GM12878 (cell line): ENCODE measurements at regions not wholly inside any gene's neighbourhood (a gene's known extent, or its start where the extent isn't known, plus 50 kb on each side); places are given as distances from the start of the nearest gene placed in this dataset.

Source experiments
- CHD4 ChIP-seq: fragments of 200-600 bp; sonication (generic); IDR thresholded peaks from 2 replicates; pipeline ENCODE4 v1.6.1; 2016; ENCODE audit warnings: mild to moderate bottlenecking
- DPF2 ChIP-seq: fragments of 450-650 bp; IDR thresholded peaks from 2 replicates; pipeline ENCODE4 v1.6.1; 2017; ENCODE audit warnings: mild to moderate bottlenecking
- EZH2 ChIP-seq: IDR thresholded peaks from 2 replicates; pipeline ENCODE4 v1.6.1; 2012; ENCODE audit warnings: low read depth, mild to moderate bottlenecking, control low read depth, inconsistent platforms, low read length, borderline replicate concordance; ENCODE audit not compliant: control insufficient read depth
- HSF1 ChIP-seq: fragments of 150-350 bp; IDR thresholded peaks from 2 replicates; pipeline ENCODE4 v1.6.1; 2014; ENCODE audit warnings: mild to moderate bottlenecking, low read depth, low read length
- IKZF1 ChIP-seq: fragments of 450-650 bp; conservative IDR thresholded peaks from 2 replicates; pipeline ENCODE4 v1.6.1; 2017; ENCODE audit warnings: antibody characterized with exemption, mild to moderate bottlenecking
- KLF5 ChIP-seq: fragments of 450-650 bp; IDR thresholded peaks from 2 replicates; pipeline ENCODE4 v1.6.1; 2014; ENCODE audit warnings: mild to moderate bottlenecking; ENCODE audit not compliant: partially characterized antibody
- MLLT1 ChIP-seq: fragments of 450-650 bp; IDR thresholded peaks from 2 replicates; pipeline ENCODE4 v1.6.1; 2016; ENCODE audit warnings: mild to moderate bottlenecking
- MYC ChIP-seq: IDR thresholded peaks from 2 replicates; pipeline ENCODE4 v1.6.1; 2011; ENCODE audit warnings: mild to moderate bottlenecking, low read length, moderate library complexity, inconsistent platforms; ENCODE audit not compliant: insufficient read depth, insufficient replicate concordance, insufficient read length, severe bottlenecking
- NR2F1 ChIP-seq: fragments of 450-650 bp; conservative IDR thresholded peaks from 2 replicates; pipeline ENCODE4 v1.6.1; 2017; ENCODE audit warnings: mild to moderate bottlenecking
- POLR2A ChIP-seq: IDR thresholded peaks from 2 replicates; pipeline ENCODE4 v1.6.1; 2011; ENCODE audit warnings: low read depth, mild to moderate bottlenecking, low read length
- SP1 ChIP-seq: IDR thresholded peaks from one replicate; pipeline ENCODE4 v1.6.1; 2011; ENCODE audit warnings: low read depth, low read length
- ZNF274 ChIP-seq: IDR thresholded peaks from one replicate; pipeline ENCODE4 v1.8.0; 2011; ENCODE audit not compliant: insufficient read length, insufficient read depth

GRCh38 chr1:81548918-81549587 is 251.7 kb upstream of the ADGRL2 start (continued):
- TF ChIP-seq EZH2: no peak
- TF ChIP-seq POLR2A: no peak
- no peak for TF ChIP-seq CHD4
- no peak for TF ChIP-seq MLLT1
- TF ChIP-seq ZNF274: no peak
- TF ChIP-seq DPF2: 0 out of 2 replicates have a peak, but pooled peaks have one; percentile 29
- TF ChIP-seq MYC: no peak
- TF ChIP-seq HSF1: no peak
- no peak for TF ChIP-seq KLF5
- peak; percentile 62 for TF ChIP-seq NR2F1
- TF ChIP-seq IKZF1: peak; percentile 53; the same call in 1 of the 2 replicates
- no peak for TF ChIP-seq SP1
